ENCODE measurements at regions not wholly inside any gene's neighbourhood (a gene's known extent, or its start where the extent isn't known, plus 50 kb on each side); places are given as distances from the start of the nearest gene placed in this dataset.

DNA sequence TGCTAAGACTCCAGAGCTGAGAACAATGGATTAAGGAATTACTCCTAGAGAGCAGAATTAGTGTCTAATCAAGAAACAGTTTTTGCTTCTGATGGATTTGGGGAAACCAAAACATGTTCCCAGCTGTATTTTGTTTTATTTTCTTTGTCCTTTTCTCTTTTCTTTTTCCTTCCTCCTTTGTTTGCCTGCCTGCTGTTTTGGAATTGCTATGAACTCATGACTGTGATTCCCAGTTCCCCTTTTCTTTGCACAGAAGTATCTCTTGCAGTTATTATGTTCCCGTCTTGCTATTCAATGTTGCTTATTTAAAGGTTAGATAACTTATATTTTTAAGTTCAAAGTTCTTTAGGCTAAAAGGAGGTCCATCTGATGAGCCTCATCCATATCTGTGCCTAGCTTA, 77.0 kb upstream of the GBE1 start:
- no peak for TF ChIP-seq EZH2phosphoT487 (conservative IDR thresholded peaks at IDR 0.05; ENCODE audit: low read length)
- TF ChIP-seq, protein P1, sequence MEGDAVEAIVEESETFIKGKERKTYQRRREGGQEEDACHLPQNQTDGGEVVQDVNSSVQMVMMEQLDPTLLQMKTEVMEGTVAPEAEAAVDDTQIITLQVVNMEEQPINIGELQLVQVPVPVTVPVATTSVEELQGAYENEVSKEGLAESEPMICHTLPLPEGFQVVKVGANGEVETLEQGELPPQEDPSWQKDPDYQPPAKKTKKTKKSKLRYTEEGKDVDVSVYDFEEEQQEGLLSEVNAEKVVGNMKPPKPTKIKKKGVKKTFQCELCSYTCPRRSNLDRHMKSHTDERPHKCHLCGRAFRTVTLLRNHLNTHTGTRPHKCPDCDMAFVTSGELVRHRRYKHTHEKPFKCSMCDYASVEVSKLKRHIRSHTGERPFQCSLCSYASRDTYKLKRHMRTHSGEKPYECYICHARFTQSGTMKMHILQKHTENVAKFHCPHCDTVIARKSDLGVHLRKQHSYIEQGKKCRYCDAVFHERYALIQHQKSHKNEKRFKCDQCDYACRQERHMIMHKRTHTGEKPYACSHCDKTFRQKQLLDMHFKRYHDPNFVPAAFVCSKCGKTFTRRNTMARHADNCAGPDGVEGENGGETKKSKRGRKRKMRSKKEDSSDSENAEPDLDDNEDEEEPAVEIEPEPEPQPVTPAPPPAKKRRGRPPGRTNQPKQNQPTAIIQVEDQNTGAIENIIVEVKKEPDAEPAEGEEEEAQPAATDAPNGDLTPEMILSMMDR (IDR thresholded peaks at IDR 0.05; ENCODE audit: insufficient read depth, low read length, poor library complexity, severe bottlenecking): no peak

Data from SU-DHL-6 (cell line).